Liver (tissue), 8 donors: ENCODE measurements at regions not wholly inside any gene's neighbourhood (a gene's known extent, or its start where the extent isn't known, plus 50 kb on each side); places are given as distances from the start of the nearest gene placed in this dataset.

ENCODE experiments used
- DNase-seq: peaks from one replicate; pipeline ENCODE4 v3.0.0-alpha.2; 2017; ENCODE audit warnings: low spot score
- H3K27ac ChIP-seq, 2 donors: one replicate each; pipeline ENCODE4 v1.7.0; 2013; ENCODE audit warnings: inconsistent platforms in 2 of 2, low read length in 2 of 2, control low read depth in 1 of 2, low read depth in 1 of 2, mild to moderate bottlenecking in 1 of 2
- H3K27me3 ChIP-seq, 4 donors: one replicate each; pipeline versions ENCODE4 v1.6.1 to v1.7.0; 2013; ENCODE audit warnings: low read length in 3 of 4, inconsistent platforms in 1 of 4, mild to moderate bottlenecking in 1 of 4, moderate library complexity in 1 of 4; ENCODE audit not compliant: control insufficient read depth in 4 of 4, insufficient read depth in 4 of 4
- H3K36me3 ChIP-seq, 4 donors: one replicate each; pipeline versions ENCODE4 v1.6.1 to v1.7.0; 2013; ENCODE audit warnings: low read length in 3 of 4, mild to moderate bottlenecking in 3 of 4, low read depth in 1 of 4, moderate library complexity in 1 of 4; ENCODE audit not compliant: control insufficient read depth in 4 of 4, insufficient read depth in 3 of 4
- H3K4me1 ChIP-seq, 4 donors: one replicate each; pipeline versions ENCODE4 v1.6.1 to v1.7.0; 2013; ENCODE audit warnings: low read length in 3 of 4, mild to moderate bottlenecking in 3 of 4, moderate library complexity in 1 of 4; ENCODE audit not compliant: control insufficient read depth in 4 of 4, insufficient read depth in 4 of 4
- H3K4me3 ChIP-seq, 3 donors: one replicate each; pipeline versions ENCODE4 v1.6.1 to v1.7.0; 2013; ENCODE audit warnings: low read length in 3 of 3, control low read depth in 1 of 3, low read depth in 1 of 3, mild to moderate bottlenecking in 1 of 3
- H3K9ac ChIP-seq, 2 donors: one replicate each; pipeline ENCODE4 v1.7.0; 2013; ENCODE audit warnings: low read length in 2 of 2, mild to moderate bottlenecking in 2 of 2, moderate library complexity in 2 of 2, control low read depth in 1 of 2, low read depth in 1 of 2
- H3K9me3 ChIP-seq, 4 donors: one replicate each; pipeline versions ENCODE4 v1.6.1 to v1.7.0; 2013; ENCODE audit warnings: low read length in 3 of 4; ENCODE audit not compliant: control insufficient read depth in 4 of 4
- CTCF ChIP-seq: fragments of 150-350 bp; IDR thresholded peaks from 2 replicates; pipeline ENCODE4 v1.5.1; 2017; ENCODE audit warnings: improper control_type of control experiment, low read depth, low read length; ENCODE audit not compliant: missing input control
- EGR1 ChIP-seq, 2 donors: IDR thresholded peaks; 2 replicates each; pipeline ENCODE4 v1.6.1; 2016 to 2018; ENCODE audit warnings: antibody characterized with exemption in 2 of 2, low read depth in 2 of 2
- FOXA2 ChIP-seq: IDR thresholded peaks from 2 replicates; pipeline ENCODE4 v1.6.1; 2016; ENCODE audit warnings: antibody characterized with exemption
- HNF4A ChIP-seq, 2 donors: conservative IDR thresholded peaks; 2 replicates each; pipeline ENCODE4 v1.6.1; 2016; ENCODE audit warnings: antibody characterized with exemption in 2 of 2, mild to moderate bottlenecking in 2 of 2
- MAX ChIP-seq: IDR thresholded peaks from 2 replicates; pipeline ENCODE4 v1.6.1; 2016; ENCODE audit warnings: antibody characterized with exemption
- NR2F2 ChIP-seq: IDR thresholded peaks from 2 replicates; pipeline ENCODE4 v1.6.1; 2016; ENCODE audit warnings: antibody characterized with exemption
- REST ChIP-seq: IDR thresholded peaks from 2 replicates; pipeline ENCODE4 v1.6.1; 2016; ENCODE audit warnings: antibody characterized with exemption, mild to moderate bottlenecking
- RXRA ChIP-seq, 2 donors: IDR thresholded peaks; 2 replicates each; pipeline ENCODE4 v1.6.1; 2017 to 2018; ENCODE audit warnings: antibody characterized with exemption in 2 of 2, mild to moderate bottlenecking in 1 of 2
- SP1 ChIP-seq: IDR thresholded peaks from 2 replicates; pipeline ENCODE4 v1.6.1; 2018; ENCODE audit warnings: antibody characterized with exemption, mild to moderate bottlenecking
- TAF1 ChIP-seq: conservative IDR thresholded peaks from 2 replicates; pipeline ENCODE4 v1.6.1; 2016; ENCODE audit warnings: antibody characterized with exemption, mild to moderate bottlenecking
- YY1 ChIP-seq: IDR thresholded peaks from 2 replicates; pipeline ENCODE4 v1.6.1; 2016; ENCODE audit warnings: antibody characterized with exemption, mild to moderate bottlenecking
- WGBS: extraction: QIAGEN DNeasy Blood & Tissue Kit; methylation state at CpG from one replicate; pipeline ENCODE4 v1.1.7; 2013; 5-methylcytosine and 5-hydroxymethylcytosine counted together
- TF ChIP-seq, protein P1 (sequence below): IDR thresholded peaks from 2 replicates; pipeline ENCODE4 v1.6.1; 2016; ENCODE audit warnings: antibody characterized with exemption
- TF ChIP-seq, protein P2 (sequence below): IDR thresholded peaks from 2 replicates; pipeline ENCODE4 v1.6.1; 2016; ENCODE audit warnings: antibody characterized with exemption
- donor health status: healthy.
- donor health status: healthy.
- donor health status: healthy.
- donor health status: healthy.
- donor health status: healthy.

DNA sequence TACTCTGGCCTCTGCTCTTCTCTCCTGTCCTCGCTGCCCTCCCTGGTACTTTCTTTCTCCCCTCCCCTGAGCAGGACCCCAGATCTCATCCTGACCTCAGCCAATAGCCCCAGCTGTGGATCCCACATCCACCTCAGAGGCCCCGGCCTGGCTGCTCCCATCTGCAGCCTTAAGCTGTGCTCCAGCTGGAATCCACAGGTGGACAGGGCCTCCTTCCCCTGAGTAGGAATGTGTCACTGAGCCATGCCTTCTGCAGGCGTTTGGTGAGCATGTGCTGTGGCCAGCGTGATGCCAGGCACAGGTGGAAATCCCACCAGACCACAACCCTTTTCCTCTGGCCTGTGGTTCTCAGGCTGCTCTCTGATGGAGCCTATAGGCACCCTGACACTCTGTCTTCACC, 68.9 kb downstream of the C5orf15 start:
- 88% methylated on average over 4 of the region's 4 CpGs for WGBS

DNA sequence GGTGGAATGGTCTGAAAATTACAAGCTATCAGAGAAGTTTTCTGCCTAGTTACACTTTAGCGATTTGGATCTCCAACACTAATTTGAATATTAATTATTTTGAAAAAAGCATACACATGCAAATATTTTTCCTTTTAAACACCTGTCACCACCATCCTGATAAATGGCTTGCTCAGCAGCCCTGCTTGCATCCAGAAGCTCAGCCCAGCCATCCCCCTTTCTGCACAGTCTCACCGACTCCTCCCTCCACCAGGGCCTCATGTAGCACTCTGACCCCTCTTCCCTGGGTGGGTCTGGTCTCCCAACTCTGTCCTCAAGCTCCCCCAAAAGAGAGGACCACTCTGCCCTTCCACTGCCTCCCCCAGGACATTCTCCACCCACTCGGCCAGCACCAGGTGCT, 70.0 kb downstream of the C5orf15 start:
- no peak overlapping the region for H3K27ac ChIP-seq
- no peaks in the 10 kb centered on the region for H3K4me1 ChIP-seq
- no peak for DNase-seq
- no peaks in the 10 kb centered on the region for H3K9me3 ChIP-seq
- no peaks in the 10 kb centered on the region for H3K27me3 ChIP-seq
- H3K9ac ChIP-seq = no peak overlapping the region
- WGBS = 87% methylated on average over 3 of the region's 3 CpGs
- H3K36me3 ChIP-seq = no peaks in the 10 kb centered on the region
- TF ChIP-seq REST = no peak
- TF ChIP-seq CTCF = no peak
- no peak for TF ChIP-seq FOXA2
- TF ChIP-seq NR2F2 = no peak
- TF ChIP-seq, protein P1, sequence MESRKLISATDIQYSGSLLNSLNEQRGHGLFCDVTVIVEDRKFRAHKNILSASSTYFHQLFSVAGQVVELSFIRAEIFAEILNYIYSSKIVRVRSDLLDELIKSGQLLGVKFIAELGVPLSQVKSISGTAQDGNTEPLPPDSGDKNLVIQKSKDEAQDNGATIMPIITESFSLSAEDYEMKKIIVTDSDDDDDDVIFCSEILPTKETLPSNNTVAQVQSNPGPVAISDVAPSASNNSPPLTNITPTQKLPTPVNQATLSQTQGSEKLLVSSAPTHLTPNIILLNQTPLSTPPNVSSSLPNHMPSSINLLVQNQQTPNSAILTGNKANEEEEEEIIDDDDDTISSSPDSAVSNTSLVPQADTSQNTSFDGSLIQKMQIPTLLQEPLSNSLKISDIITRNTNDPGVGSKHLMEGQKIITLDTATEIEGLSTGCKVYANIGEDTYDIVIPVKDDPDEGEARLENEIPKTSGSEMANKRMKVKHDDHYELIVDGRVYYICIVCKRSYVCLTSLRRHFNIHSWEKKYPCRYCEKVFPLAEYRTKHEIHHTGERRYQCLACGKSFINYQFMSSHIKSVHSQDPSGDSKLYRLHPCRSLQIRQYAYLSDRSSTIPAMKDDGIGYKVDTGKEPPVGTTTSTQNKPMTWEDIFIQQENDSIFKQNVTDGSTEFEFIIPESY = no peak
- TF ChIP-seq RXRA (IDR thresholded peaks at IDR 0.05) = no peak
- no peak for TF ChIP-seq YY1
- TF ChIP-seq EGR1 (IDR thresholded peaks at IDR 0.05; ENCODE audit: low read depth in 2 of 2) = no peak
- no peak overlapping the region for H3K4me3 ChIP-seq

More for the DNA sequence above, 68.9 kb downstream of the C5orf15 start:
- Histone ChIP-seq H3K4me3 (no peak overlapping the region), H3K27ac (no peak overlapping the region), H3K9me3 (no peaks in the 10 kb centered on the region), H3K9ac (no peak overlapping the region), H3K36me3 (no peaks in the 10 kb centered on the region), H3K4me1 (no peaks in the 10 kb centered on the region), H3K27me3 (no peaks in the 10 kb centered on the region)
- TF ChIP-seq, protein P2, sequence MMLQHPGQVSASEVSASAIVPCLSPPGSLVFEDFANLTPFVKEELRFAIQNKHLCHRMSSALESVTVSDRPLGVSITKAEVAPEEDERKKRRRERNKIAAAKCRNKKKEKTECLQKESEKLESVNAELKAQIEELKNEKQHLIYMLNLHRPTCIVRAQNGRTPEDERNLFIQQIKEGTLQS = no peak
- DNase-seq = no peak

DNA sequence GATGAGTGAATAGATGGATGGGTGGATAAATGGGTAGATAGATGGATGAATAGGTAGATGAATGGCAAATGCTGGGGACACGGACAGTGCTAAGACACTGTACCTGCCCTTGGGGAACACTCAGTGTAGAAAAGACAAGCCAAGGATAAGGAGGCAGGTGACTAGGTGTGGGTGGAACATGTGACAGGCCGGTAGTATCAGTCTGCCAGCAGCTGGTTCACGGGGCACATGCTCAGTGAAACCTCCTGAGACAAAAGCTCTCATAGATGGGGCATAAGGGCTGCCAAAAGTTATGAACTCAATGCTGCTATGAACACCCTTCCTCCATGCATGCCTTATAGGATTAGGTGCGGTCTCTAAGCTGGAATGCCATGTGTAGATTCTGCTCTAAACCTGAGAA, 71.0 kb downstream of the C5orf15 start:
- Histone ChIP-seq H3K4me1 (no peaks in the 10 kb centered on the region), H3K27me3 (no peaks in the 10 kb centered on the region), H3K36me3 (no peaks in the 10 kb centered on the region), H3K4me3 (no peak overlapping the region), H3K9ac (no peak overlapping the region), H3K27ac (no peak overlapping the region), H3K9me3 (no peaks in the 10 kb centered on the region)
- DNase-seq = no peak
- 88% methylated on average over 4 of the region's 4 CpGs for WGBS
- TF ChIP-seq MAX = no peak
- TF ChIP-seq NR2F2 = no peak
- TF ChIP-seq HNF4A (conservative IDR thresholded peaks at IDR 0.05) = no peak
- no peak for TF ChIP-seq TAF1
- no peak for TF ChIP-seq REST
- TF ChIP-seq, protein P1 = no peak
- TF ChIP-seq, protein P2 = no peak
- no peak for TF ChIP-seq SP1
- TF ChIP-seq FOXA2 = no peak
